Natural killer cell (primary cell): ENCODE measurements at regions not wholly inside any gene's neighbourhood (a gene's known extent, or its start where the extent isn't known, plus 50 kb on each side); places are given as distances from the start of the nearest gene placed in this dataset.

Experiments used
- ATAC-seq, 3 donors: fragments of 150-1000 bp in 2 of 3; fragments of 200-7000 bp in 1 of 3; cut with Tn5 transposase; 1 replicate in 1 of 3; 2 replicates in 2 of 3; pipeline ENCODE4 v1.10.0; 2021; ENCODE audit warnings: mild to moderate bottlenecking in 2 of 3, moderate library complexity in 2 of 3
- DNase-seq, 2 donors: peaks; one replicate each; pipeline versions ENCODE4 v3.0.0 to v3.0.0-alpha.2; 2013 to 2021; ENCODE audit warnings: mixed read lengths in 1 of 2
- H3K27ac ChIP-seq: one replicate; pipeline ENCODE4 v1.5.1; 2013; ENCODE audit warnings: mild to moderate bottlenecking, low read length
- H3K27me3 ChIP-seq: one replicate; pipeline ENCODE4 v1.6.1; 2013; ENCODE audit warnings: low read length; ENCODE audit not compliant: control insufficient read depth, insufficient read depth
- H3K36me3 ChIP-seq: one replicate; pipeline ENCODE4 v1.6.1; 2013; ENCODE audit warnings: low read length; ENCODE audit not compliant: control insufficient read depth, insufficient read depth
- H3K4me1 ChIP-seq: one replicate; pipeline ENCODE4 v1.6.1; 2013; ENCODE audit warnings: low read length; ENCODE audit not compliant: control insufficient read depth, insufficient read depth
- H3K4me3 ChIP-seq: one replicate; pipeline ENCODE4 v1.5.1; 2013; ENCODE audit warnings: low read length
- H3K9me3 ChIP-seq: one replicate; pipeline ENCODE4 v1.6.1; 2013; ENCODE audit warnings: low read length; ENCODE audit not compliant: control insufficient read depth, insufficient read depth
- H3K27ac Mint-ChIP-seq, 2 donors: one replicate each; pipeline ENCODE4 v1.8.0; 2022; ENCODE audit warnings: mild to moderate bottlenecking in 2 of 2, mixed read lengths in 2 of 2, moderate library complexity in 1 of 2
- H3K27me3 Mint-ChIP-seq, 2 donors: one replicate each; pipeline ENCODE4 v1.8.0; 2022; ENCODE audit warnings: low read depth in 2 of 2, mixed read lengths in 2 of 2
- H3K36me3 Mint-ChIP-seq: one replicate; pipeline ENCODE4 v1.8.0; 2022; ENCODE audit warnings: mixed read lengths
- H3K4me1 Mint-ChIP-seq, 2 donors: one replicate each; pipeline ENCODE4 v1.8.0; 2022; ENCODE audit warnings: mixed read lengths in 2 of 2
- H3K4me3 Mint-ChIP-seq: one replicate; pipeline ENCODE4 v1.8.0; 2022; ENCODE audit warnings: mild to moderate bottlenecking, moderate library complexity, mixed read lengths
- H3K9me3 Mint-ChIP-seq, 2 donors: one replicate each; pipeline ENCODE4 v1.8.0; 2022; ENCODE audit warnings: mixed read lengths in 2 of 2
- WGBS: methylation state at CpG from one replicate; pipeline ENCODE4 v1.1.7; 2013; ENCODE audit warnings: missing lambda C conversion rate; ENCODE audit not compliant: insufficient coverage; 5-methylcytosine and 5-hydroxymethylcytosine counted together
- intact Hi-C: fragments of 100-400 bp; cut with micrococcal nuclease; formaldehyde crosslinking; loops from one replicate; pipeline ENCODE4 v1.14.2; 2022
- TF ChIP-seq, protein P1 (sequence below): fragments of 200-600 bp; IDR thresholded peaks from one replicate; pipeline ENCODE4 v1.8.0; 2022; ENCODE audit warnings: antibody characterized with exemption

DNA sequence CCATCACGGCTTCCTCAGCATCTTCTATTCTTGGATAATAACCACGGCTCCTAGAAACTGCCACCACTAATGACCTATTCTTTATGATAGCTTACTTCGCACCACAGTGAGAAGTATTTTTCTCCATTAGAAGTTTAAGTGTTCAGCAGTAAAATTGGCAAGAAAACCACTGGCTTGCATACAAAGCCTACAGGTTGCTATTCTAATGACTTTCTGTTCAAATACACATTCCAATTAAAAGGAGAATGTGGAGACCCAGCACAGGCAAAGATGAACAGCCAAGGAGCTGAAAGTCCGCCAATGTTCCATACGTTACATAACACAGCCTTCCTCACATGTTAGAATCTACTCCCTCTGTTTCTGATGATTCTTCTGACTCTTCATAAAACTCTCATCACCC is 875.0 kb upstream of the PRKX start:
- H3K27ac ChIP-seq, result no peak overlapping the region
- Mint-ChIP-seq H3K4me1 (no peaks in the 10 kb centered on the region), H3K27ac (no peak overlapping the region), H3K4me3 (no peak overlapping the region), H3K27me3 (no peaks in the 10 kb centered on the region), H3K9me3 (peaks cover 6 to 19% of the 10 kb centered on the region in 2 donors), H3K36me3 (peaks cover 7% of the 10 kb centered on the region)
- intact Hi-C loops, result no loop called here
- TF ChIP-seq, protein P1, sequence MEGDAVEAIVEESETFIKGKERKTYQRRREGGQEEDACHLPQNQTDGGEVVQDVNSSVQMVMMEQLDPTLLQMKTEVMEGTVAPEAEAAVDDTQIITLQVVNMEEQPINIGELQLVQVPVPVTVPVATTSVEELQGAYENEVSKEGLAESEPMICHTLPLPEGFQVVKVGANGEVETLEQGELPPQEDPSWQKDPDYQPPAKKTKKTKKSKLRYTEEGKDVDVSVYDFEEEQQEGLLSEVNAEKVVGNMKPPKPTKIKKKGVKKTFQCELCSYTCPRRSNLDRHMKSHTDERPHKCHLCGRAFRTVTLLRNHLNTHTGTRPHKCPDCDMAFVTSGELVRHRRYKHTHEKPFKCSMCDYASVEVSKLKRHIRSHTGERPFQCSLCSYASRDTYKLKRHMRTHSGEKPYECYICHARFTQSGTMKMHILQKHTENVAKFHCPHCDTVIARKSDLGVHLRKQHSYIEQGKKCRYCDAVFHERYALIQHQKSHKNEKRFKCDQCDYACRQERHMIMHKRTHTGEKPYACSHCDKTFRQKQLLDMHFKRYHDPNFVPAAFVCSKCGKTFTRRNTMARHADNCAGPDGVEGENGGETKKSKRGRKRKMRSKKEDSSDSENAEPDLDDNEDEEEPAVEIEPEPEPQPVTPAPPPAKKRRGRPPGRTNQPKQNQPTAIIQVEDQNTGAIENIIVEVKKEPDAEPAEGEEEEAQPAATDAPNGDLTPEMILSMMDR, result no peak
- DNase-seq, result no peak
- H3K4me3 ChIP-seq, result no peak overlapping the region
- H3K27me3 ChIP-seq, result no peaks in the 10 kb centered on the region
- H3K9me3 ChIP-seq, result no peaks in the 10 kb centered on the region
- no peak for ATAC-seq
- 100% methylated on average over 1 of the region's 5 CpGs for WGBS
- H3K4me1 ChIP-seq, result no peaks in the 10 kb centered on the region
- H3K36me3 ChIP-seq, result no peaks in the 10 kb centered on the region

DNA sequence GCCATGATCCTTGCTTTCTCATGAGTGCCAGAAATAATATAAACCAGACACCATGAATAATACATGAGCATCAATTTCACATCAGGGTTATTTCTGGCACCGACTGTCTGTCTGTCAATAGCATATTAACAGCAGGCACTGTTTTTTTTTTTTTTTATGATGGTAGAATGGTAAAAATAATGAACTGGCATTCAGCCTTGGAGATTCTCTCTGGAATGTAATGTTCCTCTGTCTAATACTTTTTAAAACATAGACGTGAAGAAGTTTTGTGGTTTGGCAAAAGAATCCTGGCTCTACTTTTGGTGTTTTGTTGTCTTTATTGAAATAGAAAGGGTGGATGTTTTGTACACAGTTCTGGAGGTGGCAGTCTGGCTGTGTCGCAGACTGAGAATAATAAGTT is 874.6 kb upstream of the PRKX start:
- H3K4me1 Mint-ChIP-seq, result no peaks in the 10 kb centered on the region
- no peak overlapping the region for H3K27ac Mint-ChIP-seq
- peaks cover 6 to 20% of the 10 kb centered on the region in 2 donors for H3K9me3 Mint-ChIP-seq
- Histone ChIP-seq H3K4me1 (no peaks in the 10 kb centered on the region), H3K36me3 (no peaks in the 10 kb centered on the region), H3K27ac (no peak overlapping the region), H3K27me3 (no peaks in the 10 kb centered on the region), H3K4me3 (no peak overlapping the region), H3K9me3 (no peaks in the 10 kb centered on the region)
- intact Hi-C loops, result no loop called here
- peaks cover 7% of the 10 kb centered on the region for H3K36me3 Mint-ChIP-seq
- no CpG with 5 or more reads among the region's 3 CpGs for WGBS
- H3K4me3 Mint-ChIP-seq, result no peak overlapping the region
- no peak for ATAC-seq
- H3K27me3 Mint-ChIP-seq, result no peaks in the 10 kb centered on the region
- TF ChIP-seq, protein P1, result no peak
- DNase-seq, result no peak

DNA sequence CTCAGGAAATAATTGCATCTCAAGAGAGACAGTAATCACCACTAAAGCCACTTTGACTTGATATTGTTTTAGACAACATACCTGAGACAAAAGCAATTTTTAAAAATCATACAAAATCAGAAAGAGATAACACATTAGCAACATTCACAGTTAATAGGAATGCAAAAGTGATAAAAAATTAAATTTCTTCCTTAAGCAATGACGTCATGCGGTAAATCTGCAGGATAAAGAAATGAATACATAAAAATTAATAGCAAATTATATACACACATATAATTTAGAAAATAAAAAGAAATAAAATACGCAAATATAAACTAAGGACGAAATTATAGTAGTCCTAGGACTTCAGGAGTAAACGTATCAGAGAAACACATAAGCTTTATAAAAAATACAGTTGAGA is 866.5 kb upstream of the PRKX start:
- Mint-ChIP-seq H3K27ac (no peak overlapping the region), H3K4me1 (no peaks in the 10 kb centered on the region), H3K9me3 (peaks cover 3 to 14% of the 10 kb centered on the region in 2 donors), H3K4me3 (no peak overlapping the region), H3K27me3 (no peaks in the 10 kb centered on the region), H3K36me3 (no peaks in the 10 kb centered on the region)
- no peaks in the 10 kb centered on the region for H3K36me3 ChIP-seq
- intact Hi-C loops, result no loop called here
- H3K4me3 ChIP-seq, result no peak overlapping the region
- ATAC-seq (no peak), DNase-seq (no peak)
- H3K9me3 ChIP-seq, result no peaks in the 10 kb centered on the region
- WGBS, result 90% methylated on average over 2 of the region's 5 CpGs
- TF ChIP-seq, protein P1, result no peak
- no peak overlapping the region for H3K27ac ChIP-seq
- no peaks in the 10 kb centered on the region for H3K4me1 ChIP-seq
- no peaks in the 10 kb centered on the region for H3K27me3 ChIP-seq

DNA sequence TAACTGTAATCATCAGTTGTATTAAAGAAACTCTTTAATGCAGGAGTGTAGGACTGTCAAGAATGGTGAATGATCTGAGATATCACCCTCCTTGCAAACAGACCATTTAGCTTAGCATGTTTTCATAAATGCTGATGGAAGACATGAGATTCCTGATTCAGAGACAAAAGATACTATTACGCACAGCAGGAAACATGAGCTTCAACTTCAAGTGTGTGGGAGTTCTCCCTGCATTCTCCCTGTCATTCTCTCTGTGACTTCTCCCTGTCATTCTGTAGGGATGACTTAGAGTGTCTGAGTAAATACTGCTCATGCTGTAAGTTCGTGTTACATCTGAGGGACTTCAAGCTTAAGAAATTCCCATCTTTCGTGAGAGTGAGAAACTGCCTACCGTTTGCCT is 866.0 kb upstream of the PRKX start:
- Histone ChIP-seq H3K27me3 (no peaks in the 10 kb centered on the region), H3K9me3 (no peaks in the 10 kb centered on the region), H3K4me3 (no peak overlapping the region), H3K4me1 (no peaks in the 10 kb centered on the region), H3K27ac (no peak overlapping the region), H3K36me3 (no peaks in the 10 kb centered on the region)
- TF ChIP-seq, protein P1, result no peak
- no peaks in the 10 kb centered on the region for H3K4me1 Mint-ChIP-seq
- no peaks in the 10 kb centered on the region for H3K27me3 Mint-ChIP-seq
- H3K4me3 Mint-ChIP-seq, result no peak overlapping the region
- peaks cover 0 to 11% of the 10 kb centered on the region in 2 donors for H3K9me3 Mint-ChIP-seq
- H3K36me3 Mint-ChIP-seq, result no peaks in the 10 kb centered on the region
- WGBS, result 100% methylated on average over 1 of the region's 4 CpGs
- no peak overlapping the region for H3K27ac Mint-ChIP-seq
- ATAC-seq, result no peak
- intact Hi-C loops, result no loop called here
- no peak for DNase-seq
